ENCODE measurements at regions not wholly inside any gene's neighbourhood (a gene's known extent, or its start where the extent isn't known, plus 50 kb on each side); places are given as distances from the start of the nearest gene placed in this dataset.
"Not testable (repeated sequence)": the region's sequence is repeated elsewhere in the genome, so short reads cannot be mapped to it uniquely, and the experiment has no call there.

GRCh38 chr3:177330779-177331178, 133.5 kb upstream of the TBL1XR1 start:
- H3K9me3 ChIP-seq (replicated peaks; ENCODE audit: low read length), result no peaks in the 10 kb centered on the region
- no peak overlapping the region for H3K9ac ChIP-seq (ENCODE audit: low read depth, low read length)
- no peak overlapping the region for H3K4me3 ChIP-seq (ENCODE audit: low read length)
- no peaks in the 10 kb centered on the region for H3K27me3 ChIP-seq (ENCODE audit: control insufficient read depth, insufficient read depth, low read length)
- H3K4me2 ChIP-seq (ENCODE audit: low read length), result no peak overlapping the region
- no peaks in the 10 kb centered on the region for H3K36me3 ChIP-seq (ENCODE audit: insufficient read depth, low read length)
- H3K4me1 ChIP-seq (ENCODE audit: control insufficient read depth, insufficient read depth, low read length), result peaks cover 11% of the 10 kb centered on the region

GRCh38 chr3:177331203-177331835, 134.0 kb upstream of the TBL1XR1 start:
- Histone ChIP-seq H3K9ac (ENCODE audit: low read depth, low read length) (no peak overlapping the region), H3K4me3 (ENCODE audit: low read length) (no peak overlapping the region), H3K36me3 (ENCODE audit: insufficient read depth, low read length) (no peaks in the 10 kb centered on the region), H3K4me1 (ENCODE audit: control insufficient read depth, insufficient read depth, low read length) (peaks cover 16% of the 10 kb centered on the region), H3K27me3 (ENCODE audit: control insufficient read depth, insufficient read depth, low read length) (no peaks in the 10 kb centered on the region), H3K4me2 (ENCODE audit: low read length) (no peak overlapping the region), H3K9me3 (replicated peaks; ENCODE audit: low read length) (no peaks in the 10 kb centered on the region)

- Histone ChIP-seq H3K4me3 (ENCODE audit: low read length) (no peak overlapping the region), H3K4me1 (ENCODE audit: control insufficient read depth, insufficient read depth, low read length) (peaks cover 30% of the 10 kb centered on the region), H3K9ac (ENCODE audit: low read depth, low read length) (no peak overlapping the region), H3K36me3 (ENCODE audit: insufficient read depth, low read length) (no peaks in the 10 kb centered on the region), H3K9me3 (replicated peaks; ENCODE audit: low read length) (no peaks in the 10 kb centered on the region), H3K27me3 (ENCODE audit: control insufficient read depth, insufficient read depth, low read length) (no peaks in the 10 kb centered on the region), H3K4me2 (ENCODE audit: low read length) (no peak overlapping the region)
These were observed 135.7 kb upstream of the TBL1XR1 start for GRCh38 chr3:177332955-177333354.

GRCh38 chr3:177333533-177334520, 136.5 kb upstream of the TBL1XR1 start:
- Histone ChIP-seq H3K9me3 (replicated peaks; ENCODE audit: low read length) (no peaks in the 10 kb centered on the region), H3K4me3 (ENCODE audit: low read length) (no peak overlapping the region), H3K9ac (ENCODE audit: low read depth, low read length) (no peak overlapping the region), H3K4me2 (ENCODE audit: low read length) (no peak overlapping the region), H3K27me3 (ENCODE audit: control insufficient read depth, insufficient read depth, low read length) (no peaks in the 10 kb centered on the region), H3K4me1 (ENCODE audit: control insufficient read depth, insufficient read depth, low read length) (peaks cover 38% of the 10 kb centered on the region), H3K36me3 (ENCODE audit: insufficient read depth, low read length) (no peaks in the 10 kb centered on the region)

- no peaks in the 10 kb centered on the region for H3K36me3 ChIP-seq (ENCODE audit: insufficient read depth, low read length)
- no peak overlapping the region for H3K4me3 ChIP-seq (ENCODE audit: low read length)
- peaks cover 42% of the 10 kb centered on the region for H3K4me1 ChIP-seq (ENCODE audit: control insufficient read depth, insufficient read depth, low read length)
- H3K4me2 ChIP-seq (ENCODE audit: low read length), result no peak overlapping the region
- H3K9ac ChIP-seq (ENCODE audit: low read depth, low read length), result no peak overlapping the region
- H3K9me3 ChIP-seq (replicated peaks; ENCODE audit: low read length), result no peaks in the 10 kb centered on the region
- no peaks in the 10 kb centered on the region for H3K27me3 ChIP-seq (ENCODE audit: control insufficient read depth, insufficient read depth, low read length)
These were observed 137.5 kb upstream of the TBL1XR1 start for GRCh38 chr3:177334803-177335202.

GRCh38 chr3:177335728-177336127, 138.4 kb upstream of the TBL1XR1 start:
- no peaks in the 10 kb centered on the region for H3K9me3 ChIP-seq (replicated peaks; ENCODE audit: low read length)
- H3K36me3 ChIP-seq (ENCODE audit: insufficient read depth, low read length), result no peaks in the 10 kb centered on the region
- H3K9ac ChIP-seq (ENCODE audit: low read depth, low read length), result no peak overlapping the region
- H3K4me3 ChIP-seq (ENCODE audit: low read length), result no peak overlapping the region
- peaks cover 46% of the 10 kb centered on the region for H3K4me1 ChIP-seq (ENCODE audit: control insufficient read depth, insufficient read depth, low read length)
- H3K27me3 ChIP-seq (ENCODE audit: control insufficient read depth, insufficient read depth, low read length), result no peaks in the 10 kb centered on the region
- peak overlapping the region; percentile 13 for H3K4me2 ChIP-seq (ENCODE audit: low read length)

- H3K36me3 ChIP-seq (ENCODE audit: insufficient read depth, low read length), result no peaks in the 10 kb centered on the region
- H3K4me3 ChIP-seq (ENCODE audit: low read length), result no peak overlapping the region
- peak overlapping the region; percentile 56 for H3K4me2 ChIP-seq (ENCODE audit: low read length)
- H3K27me3 ChIP-seq (ENCODE audit: control insufficient read depth, insufficient read depth, low read length), result no peaks in the 10 kb centered on the region
- no peak overlapping the region for H3K9ac ChIP-seq (ENCODE audit: low read depth, low read length)
- peaks cover 46% of the 10 kb centered on the region for H3K4me1 ChIP-seq (ENCODE audit: control insufficient read depth, insufficient read depth, low read length)
- no peaks in the 10 kb centered on the region for H3K9me3 ChIP-seq (replicated peaks; ENCODE audit: low read length)
These were observed 139.7 kb upstream of the TBL1XR1 start for GRCh38 chr3:177336873-177337450.

GRCh38 chr3:177337541-177338331, 140.5 kb upstream of the TBL1XR1 start:
- Histone ChIP-seq H3K9ac (ENCODE audit: low read depth, low read length) (peak overlapping the region; percentile 13), H3K4me3 (ENCODE audit: low read length) (no peak overlapping the region), H3K9me3 (replicated peaks; ENCODE audit: low read length) (no peaks in the 10 kb centered on the region), H3K4me1 (ENCODE audit: control insufficient read depth, insufficient read depth, low read length) (peaks cover 46% of the 10 kb centered on the region), H3K4me2 (ENCODE audit: low read length) (peak overlapping the region; percentile 56), H3K27me3 (ENCODE audit: control insufficient read depth, insufficient read depth, low read length) (no peaks in the 10 kb centered on the region), H3K36me3 (ENCODE audit: insufficient read depth, low read length) (no peaks in the 10 kb centered on the region)

- H3K4me1 ChIP-seq (ENCODE audit: control insufficient read depth, insufficient read depth, low read length), result peaks cover 43% of the 10 kb centered on the region
- no peak overlapping the region for H3K4me2 ChIP-seq (ENCODE audit: low read length)
- no peaks in the 10 kb centered on the region for H3K27me3 ChIP-seq (ENCODE audit: control insufficient read depth, insufficient read depth, low read length)
- no peaks in the 10 kb centered on the region for H3K36me3 ChIP-seq (ENCODE audit: insufficient read depth, low read length)
- H3K9ac ChIP-seq (ENCODE audit: low read depth, low read length), result peak overlapping the region; percentile 8
- no peaks in the 10 kb centered on the region for H3K9me3 ChIP-seq (replicated peaks; ENCODE audit: low read length)
- H3K4me3 ChIP-seq (ENCODE audit: low read length), result no peak overlapping the region
These were observed 141.5 kb upstream of the TBL1XR1 start for GRCh38 chr3:177338697-177339219.

GRCh38 chr3:177339220-177339703, 142.0 kb upstream of the TBL1XR1 start:
- not testable (repeated sequence) for H3K4me2 ChIP-seq (ENCODE audit: low read length)

More at GRCh38 chr3:177339220-177339703, 142.0 kb upstream of the TBL1XR1 start:
- not testable (repeated sequence) for H3K9ac ChIP-seq (ENCODE audit: low read depth, low read length); H3K27me3 ChIP-seq (ENCODE audit: control insufficient read depth, insufficient read depth, low read length); H3K9me3 ChIP-seq (replicated peaks; ENCODE audit: low read length); H3K36me3 ChIP-seq (ENCODE audit: insufficient read depth, low read length); H3K4me3 ChIP-seq (ENCODE audit: low read length)
- peaks cover 44% of the 10 kb centered on the region for H3K4me1 ChIP-seq (ENCODE audit: control insufficient read depth, insufficient read depth, low read length)
